Stimulated activated CD4-positive, alpha-beta T cell treated with anti-CD3 and anti-CD28 coated beads, TNF-alpha, amount 100 ng/mL, for 24 hours (primary cell): ENCODE measurements at regions not wholly inside any gene's neighbourhood (a gene's known extent, or its start where the extent isn't known, plus 50 kb on each side); places are given as distances from the start of the nearest gene placed in this dataset.

Experiments
- DNase-seq, 3 experiments: peaks; one replicate each; pipeline ENCODE4 v3.0.0-alpha.2; 2020; ENCODE audit warnings: low read depth in 3 of 3

GRCh38 chr5:63726496-63726895 lies 235.7 kb downstream of the HTR1A start:
- DNase-seq = no peak

DNA sequence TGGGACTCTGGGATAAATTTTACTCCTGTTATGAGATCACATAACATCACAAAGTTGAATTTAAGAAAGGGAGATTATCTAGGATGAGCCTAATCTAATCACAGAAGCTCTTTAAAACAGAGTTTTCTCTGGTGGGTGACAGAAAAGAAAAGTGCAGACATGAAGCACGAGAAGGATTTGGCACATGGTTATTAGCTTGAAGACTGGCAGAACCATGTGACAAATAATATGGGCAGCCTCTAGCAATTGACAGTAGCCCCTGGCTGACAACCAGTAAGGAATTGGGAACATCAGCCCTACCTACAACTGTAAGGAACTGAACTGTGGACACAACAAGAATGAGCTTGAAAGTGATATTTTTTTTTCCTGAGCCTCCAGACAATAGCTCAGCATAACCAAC lies 243.1 kb downstream of the HTR1A start:
- no peak for DNase-seq

- DNase-seq = no peak
These were observed 262.0 kb downstream of the HTR1A start for GRCh38 chr5:63700241-63700640.

GRCh38 chr5:63697811-63698210 lies 264.4 kb downstream of the HTR1A start:
- DNase-seq = no peak

GRCh38 chr5:63690546-63690945 lies 271.7 kb downstream of the HTR1A start:
- no peak for DNase-seq

GRCh38 chr5:63687854-63688516 lies 274.3 kb downstream of the HTR1A start:
- no peak for DNase-seq

- no peak for DNase-seq
These were observed 275.3 kb downstream of the HTR1A start for GRCh38 chr5:63686938-63687337.

DNA sequence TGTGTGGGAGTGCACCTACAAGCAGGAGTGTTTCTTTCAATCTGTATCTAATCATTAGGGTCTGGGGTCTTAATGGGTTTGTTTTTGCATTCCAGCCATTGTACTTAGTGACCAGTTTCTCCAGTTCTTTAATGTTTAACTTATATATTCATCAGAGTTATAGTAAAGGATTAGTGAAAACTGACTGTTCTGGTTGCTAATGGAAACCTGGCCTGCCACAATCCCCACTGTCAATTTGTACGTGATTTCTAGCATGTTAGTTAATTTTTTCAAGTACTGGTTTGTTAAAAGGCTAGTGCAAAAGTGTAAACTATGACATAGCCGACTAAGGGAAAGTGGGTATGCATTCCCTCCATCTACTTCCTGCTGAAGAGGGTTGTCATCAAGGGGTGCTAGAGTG lies 276.1 kb downstream of the HTR1A start:
- no peak for DNase-seq

- DNase-seq = no peak
These were observed 276.8 kb downstream of the HTR1A start for GRCh38 chr5:63685454-63685853.

- DNase-seq = no peak
These were observed 287.4 kb downstream of the HTR1A start for GRCh38 chr5:63674881-63675280.

- no peak for DNase-seq
These were observed 307.2 kb downstream of the HTR1A start for GRCh38 chr5:63655043-63655442.

GRCh38 chr5:63650581-63650980 lies 311.7 kb downstream of the HTR1A start:
- no peak for DNase-seq

DNA sequence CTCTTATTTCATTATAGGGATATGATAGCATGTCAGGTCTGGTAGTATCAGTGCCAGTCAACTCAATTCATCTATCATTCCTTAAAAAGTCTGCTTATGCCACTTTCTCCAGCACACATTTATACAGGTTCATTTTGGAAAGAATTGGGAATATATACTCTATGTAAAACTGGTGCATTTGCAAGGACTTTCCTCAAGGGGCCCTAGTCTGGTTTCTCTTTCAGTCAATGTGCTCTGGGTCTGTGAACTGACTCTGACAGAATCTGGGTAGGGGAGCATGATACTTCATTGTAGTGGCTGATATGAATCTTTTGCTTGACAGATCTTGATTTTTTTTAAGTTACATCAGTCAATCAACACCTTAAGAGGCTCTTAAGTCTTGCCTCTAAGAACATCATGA lies 313.9 kb downstream of the HTR1A start:
- DNase-seq = no peak

GRCh38 chr5:63629951-63630630 lies 332.2 kb downstream of the HTR1A start:
- no peak for DNase-seq

- no peak for DNase-seq
These were observed 348.8 kb downstream of the HTR1A start for GRCh38 chr5:63613442-63613841.

- no peak for DNase-seq
These were observed 358.2 kb downstream of the HTR1A start for GRCh38 chr5:63603996-63604395.

DNA sequence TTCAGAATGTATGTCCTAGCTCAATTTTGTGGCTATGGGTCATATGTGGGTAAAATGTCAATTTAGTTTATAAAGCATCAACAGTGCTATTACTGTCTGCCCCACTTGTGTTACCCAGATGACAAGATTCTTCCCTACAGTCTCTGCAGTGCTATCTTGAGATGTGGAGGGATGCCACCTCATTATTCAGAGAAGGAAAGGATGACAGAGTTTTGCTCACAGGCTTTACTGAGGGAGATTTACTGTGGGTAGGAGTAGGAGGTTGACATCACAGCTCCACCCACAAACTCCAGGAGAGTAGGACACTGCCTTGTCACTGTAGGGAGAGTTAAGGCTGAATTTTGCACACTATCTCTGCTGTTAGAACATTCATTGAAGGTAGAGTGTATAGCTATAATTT lies 359.3 kb downstream of the HTR1A start:
- no peak for DNase-seq

GRCh38 chr5:63596254-63596653 lies 366.0 kb downstream of the HTR1A start:
- DNase-seq = no peak

- DNase-seq = no peak
These were observed 388.9 kb downstream of the HTR1A start for GRCh38 chr5:63573380-63573779.

DNA sequence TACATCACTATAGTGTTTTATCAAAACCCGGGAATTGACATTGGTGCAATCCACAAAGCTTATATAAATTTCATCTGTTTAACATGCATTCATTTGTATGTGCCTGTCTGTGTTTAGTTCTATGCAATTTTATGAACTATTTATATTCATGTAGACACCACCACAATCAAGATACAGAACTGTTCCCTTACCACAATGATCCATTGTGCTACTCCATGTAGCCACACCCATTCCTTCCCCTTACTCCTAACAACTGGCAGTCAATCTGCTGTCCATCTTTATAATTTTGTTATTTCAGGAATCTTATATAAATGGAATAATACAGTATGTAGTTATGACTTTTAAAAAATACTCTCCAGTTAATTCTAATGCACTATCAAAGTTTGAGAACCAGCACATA lies 389.5 kb downstream of the HTR1A start:
- DNase-seq = no peak

DNA sequence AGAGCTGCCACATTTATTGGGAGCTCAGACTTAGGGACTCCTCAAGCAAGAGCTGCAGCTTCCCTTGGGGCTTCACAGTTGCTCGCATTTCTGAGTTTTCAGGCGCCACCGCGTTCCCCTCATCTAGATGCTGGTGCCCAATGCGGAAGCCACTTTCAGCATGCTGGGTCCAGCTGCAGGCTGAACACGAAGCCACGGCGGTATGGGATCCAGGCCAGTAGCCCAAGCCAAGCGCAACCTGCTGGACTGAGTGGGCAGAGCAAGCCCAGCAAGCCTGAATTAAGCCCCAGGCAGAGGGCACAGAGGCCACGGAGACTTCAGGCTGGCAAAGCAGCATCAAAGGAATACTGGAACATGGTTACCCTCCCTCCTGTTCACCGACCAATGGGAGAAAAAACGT lies 391.5 kb downstream of the HTR1A start:
- DNase-seq = no peak

- DNase-seq = no peak
These were observed 397.5 kb downstream of the HTR1A start for GRCh38 chr5:63564789-63565188.

- no peak for DNase-seq
These were observed 399.0 kb downstream of the HTR1A start for GRCh38 chr5:63563008-63563917.
